Activated T-cell treated with anti-CD3 and anti-CD28 coated beads, Interleukin-2, amount 50 U/mL, for 24 hours (primary cell): ENCODE measurements at regions not wholly inside any gene's neighbourhood (a gene's known extent, or its start where the extent isn't known, plus 50 kb on each side); places are given as distances from the start of the nearest gene placed in this dataset.
"Not testable (repeated sequence)": the region's sequence is repeated elsewhere in the genome, so short reads cannot be mapped to it uniquely, and the experiment has no call there.

Experiments
- DNase-seq: peaks from one replicate; pipeline ENCODE4 v3.0.0-alpha.2; 2020
- H3K27ac Mint-ChIP-seq: 2 replicates; pipeline ENCODE4 v1.8.0; 2020; ENCODE audit warnings: mild to moderate bottlenecking, mixed read lengths
- H3K27me3 Mint-ChIP-seq: 2 replicates; pipeline ENCODE4 v1.8.0; 2020; ENCODE audit warnings: mixed read lengths
- H3K36me3 Mint-ChIP-seq: 2 replicates; pipeline ENCODE4 v1.8.0; 2020; ENCODE audit warnings: low read depth, mixed read lengths
- H3K4me1 Mint-ChIP-seq: 2 replicates; pipeline ENCODE4 v1.8.0; 2020; ENCODE audit warnings: low read depth, mixed read lengths
- H3K4me3 Mint-ChIP-seq: 2 replicates; pipeline ENCODE4 v1.8.0; 2020; ENCODE audit warnings: mild to moderate bottlenecking, moderate library complexity, mixed read lengths
- H3K9me3 Mint-ChIP-seq: 2 replicates; pipeline ENCODE4 v1.8.0; 2020; ENCODE audit warnings: mixed read lengths

DNA sequence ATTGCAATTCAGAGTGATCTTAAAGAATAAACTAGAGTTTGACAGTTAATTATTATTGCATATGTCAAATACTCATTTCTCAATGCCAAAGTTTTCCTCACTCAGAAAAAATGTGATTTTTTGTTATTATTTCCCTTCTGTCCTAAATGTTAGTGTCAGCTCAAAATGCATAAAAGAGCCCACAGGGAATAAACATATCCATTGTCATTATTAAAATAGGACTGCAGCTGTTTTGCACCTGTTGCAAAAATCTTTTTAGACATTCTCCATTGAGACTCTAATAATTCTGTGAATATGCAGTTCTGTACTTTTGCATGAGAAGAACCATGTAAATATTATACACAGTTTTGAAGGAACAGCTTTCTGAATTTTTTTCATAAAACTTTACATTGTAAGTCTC, 540.0 kb upstream of the SLC39A10 start:
- Mint-ChIP-seq H3K4me3 (no peak overlapping the region), H3K9me3 (peaks cover 2% of the 10 kb centered on the region), H3K27ac (no peak overlapping the region), H3K27me3 (no peaks in the 10 kb centered on the region), H3K36me3 (no peaks in the 10 kb centered on the region), H3K4me1 (no peaks in the 10 kb centered on the region)
- DNase-seq, result no peak

DNA sequence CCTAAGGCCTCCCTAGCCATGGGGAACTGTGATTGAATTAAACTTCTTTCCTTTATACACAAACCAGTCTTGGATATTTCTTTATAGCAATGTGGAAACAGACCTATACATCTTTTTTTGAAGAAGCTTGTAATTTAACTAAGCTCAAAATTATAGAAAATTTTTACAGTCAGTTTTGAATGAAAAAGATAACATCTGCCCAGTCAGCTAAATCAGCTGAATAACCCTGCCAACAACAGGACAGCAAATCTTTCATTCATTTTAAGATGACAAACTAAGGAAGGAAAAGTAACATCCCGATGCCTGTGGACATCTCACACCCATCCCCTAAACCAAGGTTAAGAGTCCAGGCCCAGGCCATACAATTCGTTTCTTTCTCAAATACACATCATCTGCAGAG, 541.3 kb upstream of the SLC39A10 start:
- no peaks in the 10 kb centered on the region for H3K4me1 Mint-ChIP-seq
- H3K9me3 Mint-ChIP-seq, result peaks cover 2% of the 10 kb centered on the region
- H3K4me3 Mint-ChIP-seq, result no peak overlapping the region
- no peak for DNase-seq
- H3K27me3 Mint-ChIP-seq, result no peaks in the 10 kb centered on the region
- H3K36me3 Mint-ChIP-seq, result no peaks in the 10 kb centered on the region
- H3K27ac Mint-ChIP-seq, result no peak overlapping the region

- Mint-ChIP-seq H3K27ac (no peak overlapping the region), H3K9me3 (peaks cover 2% of the 10 kb centered on the region), H3K36me3 (no peaks in the 10 kb centered on the region), H3K27me3 (peaks cover 3% of the 10 kb centered on the region), H3K4me1 (no peaks in the 10 kb centered on the region), H3K4me3 (no peak overlapping the region)
- DNase-seq, result no peak
Measured at GRCh38 chr2:195108182-195108581, 548.8 kb upstream of the SLC39A10 start.

DNA sequence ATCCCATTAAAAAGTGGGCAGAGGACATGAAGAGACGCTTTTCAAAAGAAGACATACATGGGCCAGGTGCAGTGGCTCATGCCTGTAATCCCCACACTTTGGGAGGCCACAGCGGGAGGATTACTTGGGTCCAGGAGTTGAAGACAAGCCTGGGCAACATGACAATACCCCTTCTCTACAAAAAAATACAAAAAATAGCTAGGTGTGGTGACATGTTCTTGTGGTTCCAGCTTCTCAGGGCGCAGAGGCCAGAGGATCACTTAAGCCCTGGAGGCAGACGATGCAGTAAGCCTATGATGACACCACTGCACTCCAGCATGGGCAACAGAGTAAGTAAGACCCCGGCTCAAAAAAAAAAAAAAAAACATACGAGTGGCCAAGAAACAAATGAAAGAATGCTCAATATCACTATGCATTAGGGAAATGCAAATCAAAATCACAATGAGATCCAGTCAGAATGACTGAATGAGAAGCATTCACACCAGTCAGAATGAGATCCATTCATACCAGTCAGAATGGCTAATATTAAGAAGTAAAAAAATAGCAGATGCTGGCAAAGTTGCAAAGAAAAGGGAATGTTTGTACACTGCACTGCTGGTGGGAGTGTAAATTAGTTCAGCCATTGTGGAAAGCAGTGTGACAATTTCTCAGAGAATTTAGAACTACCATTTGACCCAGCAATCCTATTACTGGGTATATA, 550.2 kb upstream of the SLC39A10 start:
- H3K4me3 Mint-ChIP-seq, result no peak overlapping the region
- H3K4me1 Mint-ChIP-seq, result no peaks in the 10 kb centered on the region
- no peak overlapping the region for H3K27ac Mint-ChIP-seq
- H3K27me3 Mint-ChIP-seq, result peaks cover 3% of the 10 kb centered on the region
- DNase-seq, result no peak
- H3K36me3 Mint-ChIP-seq, result no peaks in the 10 kb centered on the region
- H3K9me3 Mint-ChIP-seq, result no peaks in the 10 kb centered on the region

DNA sequence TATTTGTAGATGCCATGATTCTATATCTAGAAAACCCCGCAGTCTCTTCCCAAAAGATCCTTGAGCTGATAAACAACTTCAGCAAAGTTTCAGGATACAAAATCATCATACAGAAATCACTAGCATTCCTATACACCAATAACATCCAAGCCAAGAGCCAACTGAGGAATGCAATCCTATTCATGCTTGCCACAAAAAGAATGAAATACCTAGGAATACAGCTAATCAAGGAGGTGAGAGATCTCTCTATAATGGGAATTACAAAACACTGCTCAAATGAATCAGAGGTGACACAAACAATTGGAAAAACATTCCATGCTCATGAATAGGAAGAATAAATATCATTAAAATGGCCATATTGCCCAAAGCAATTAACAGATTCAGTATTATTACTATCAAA, 551.4 kb upstream of the SLC39A10 start:
- Mint-ChIP-seq H3K27ac (no peak overlapping the region), H3K4me1 (no peaks in the 10 kb centered on the region), H3K27me3 (peaks cover 3% of the 10 kb centered on the region), H3K9me3 (no peaks in the 10 kb centered on the region), H3K36me3 (no peaks in the 10 kb centered on the region), H3K4me3 (no peak overlapping the region)
- DNase-seq, result no peak

- H3K27me3 Mint-ChIP-seq, result peaks cover 3% of the 10 kb centered on the region
- H3K36me3 Mint-ChIP-seq, result no peaks in the 10 kb centered on the region
- H3K27ac Mint-ChIP-seq, result no peak overlapping the region
- H3K4me1 Mint-ChIP-seq, result peaks cover 9% of the 10 kb centered on the region
- no peak overlapping the region for H3K4me3 Mint-ChIP-seq
- no peak for DNase-seq
- no peaks in the 10 kb centered on the region for H3K9me3 Mint-ChIP-seq
Measured at GRCh38 chr2:195094330-195094729, 562.7 kb upstream of the SLC39A10 start.

GRCh38 chr2:195092341-195092740, 564.7 kb upstream of the SLC39A10 start:
- Mint-ChIP-seq H3K27ac (no peak overlapping the region), H3K9me3 (no peaks in the 10 kb centered on the region), H3K4me3 (no peak overlapping the region), H3K27me3 (peaks cover 6% of the 10 kb centered on the region), H3K36me3 (no peaks in the 10 kb centered on the region), H3K4me1 (peaks cover 9% of the 10 kb centered on the region)
- no peak for DNase-seq

- not testable (repeated sequence) for H3K4me3 Mint-ChIP-seq, DNase-seq, H3K27ac Mint-ChIP-seq, H3K36me3 Mint-ChIP-seq, H3K9me3 Mint-ChIP-seq, H3K4me1 Mint-ChIP-seq
- peaks cover 21% of the 10 kb centered on the region for H3K27me3 Mint-ChIP-seq
Measured at GRCh38 chr2:195072806-195073205, 584.2 kb upstream of the SLC39A10 start.

DNA sequence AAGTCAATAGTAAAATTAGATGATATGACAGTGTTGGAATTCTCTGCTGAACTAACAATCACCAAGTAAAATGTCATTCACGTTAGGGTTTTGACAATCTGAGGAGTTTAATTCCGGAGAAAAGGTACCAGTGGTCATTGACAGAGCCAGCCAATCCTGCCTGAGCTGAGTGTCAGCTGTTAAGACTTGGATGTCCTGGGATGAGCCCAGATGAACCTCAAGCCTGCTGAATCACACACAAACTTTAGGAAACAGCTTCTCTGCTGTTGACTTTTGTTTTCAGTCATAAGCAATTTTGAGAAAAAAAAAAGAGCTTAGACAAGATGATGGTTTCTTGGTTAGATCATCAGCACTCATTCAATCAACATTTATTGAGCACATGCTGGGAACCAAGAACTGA, 600.0 kb upstream of the SLC39A10 start:
- DNase-seq, result no peak
- no peaks in the 10 kb centered on the region for H3K4me1 Mint-ChIP-seq
- H3K9me3 Mint-ChIP-seq, result no peaks in the 10 kb centered on the region
- H3K27ac Mint-ChIP-seq, result no peak overlapping the region
- no peaks in the 10 kb centered on the region for H3K27me3 Mint-ChIP-seq
- no peak overlapping the region for H3K4me3 Mint-ChIP-seq
- no peaks in the 10 kb centered on the region for H3K36me3 Mint-ChIP-seq

DNA sequence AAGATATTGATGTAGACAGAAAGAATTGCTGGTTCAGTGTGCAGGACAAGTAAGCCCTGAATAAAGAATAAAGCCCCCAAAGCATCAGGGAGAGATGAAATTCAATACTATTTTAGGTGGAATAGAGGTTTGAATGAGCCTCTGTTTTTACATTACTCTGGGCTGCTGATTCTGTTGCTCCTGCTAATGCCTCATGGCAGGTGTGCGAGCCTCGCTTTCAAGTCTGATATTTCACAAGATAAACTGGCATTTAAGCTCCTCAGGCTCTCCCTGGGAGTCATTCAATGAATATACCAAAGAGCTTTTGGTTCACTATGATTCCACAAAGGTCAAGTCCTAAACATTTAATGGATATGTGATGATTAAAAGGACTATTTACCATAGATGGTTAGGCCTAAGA, 601.0 kb upstream of the SLC39A10 start:
- DNase-seq, result no peak
- no peaks in the 10 kb centered on the region for H3K36me3 Mint-ChIP-seq
- no peaks in the 10 kb centered on the region for H3K4me1 Mint-ChIP-seq
- H3K4me3 Mint-ChIP-seq, result no peak overlapping the region
- H3K27me3 Mint-ChIP-seq, result no peaks in the 10 kb centered on the region
- no peaks in the 10 kb centered on the region for H3K9me3 Mint-ChIP-seq
- no peak overlapping the region for H3K27ac Mint-ChIP-seq

DNA sequence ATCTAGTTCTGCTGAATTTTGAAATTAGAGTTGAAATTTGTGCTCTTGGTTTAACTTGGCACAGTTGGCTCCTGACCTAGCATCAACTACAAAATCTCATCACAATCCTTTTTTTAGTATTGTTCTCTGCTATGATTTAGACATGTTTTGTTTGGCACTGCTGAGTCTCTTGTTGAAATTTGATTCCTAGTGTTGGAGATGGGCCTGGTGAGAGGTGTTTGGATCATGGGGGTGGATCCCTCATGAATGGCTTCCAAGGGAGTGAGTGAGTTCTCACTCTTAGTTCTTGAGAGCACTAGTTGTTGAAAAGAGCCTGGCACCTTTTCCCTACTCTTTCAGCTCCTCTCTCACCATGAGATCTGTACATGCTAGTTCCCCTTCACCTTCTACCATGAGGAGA, 605.6 kb upstream of the SLC39A10 start:
- no peaks in the 10 kb centered on the region for H3K27me3 Mint-ChIP-seq

GRCh38 chr2:195049372-195050031, 607.5 kb upstream of the SLC39A10 start:
- peaks cover 8% of the 10 kb centered on the region for H3K4me1 Mint-ChIP-seq
- H3K27me3 Mint-ChIP-seq, result peaks cover under 1% of the 10 kb centered on the region
- DNase-seq, result no peak
- H3K9me3 Mint-ChIP-seq, result no peaks in the 10 kb centered on the region
- H3K27ac Mint-ChIP-seq, result no peak overlapping the region
- no peaks in the 10 kb centered on the region for H3K36me3 Mint-ChIP-seq
- no peak overlapping the region for H3K4me3 Mint-ChIP-seq

More for the DNA sequence above, 605.6 kb upstream of the SLC39A10 start:
- Mint-ChIP-seq H3K27ac (no peak overlapping the region), H3K4me3 (no peak overlapping the region), H3K9me3 (no peaks in the 10 kb centered on the region), H3K4me1 (peaks cover 8% of the 10 kb centered on the region), H3K36me3 (no peaks in the 10 kb centered on the region)
- DNase-seq, result no peak

GRCh38 chr2:195047955-195048354, 609.1 kb upstream of the SLC39A10 start:
- Mint-ChIP-seq H3K4me1 (peaks cover 8% of the 10 kb centered on the region), H3K27ac (no peak overlapping the region), H3K4me3 (no peak overlapping the region), H3K27me3 (peaks cover 3% of the 10 kb centered on the region), H3K36me3 (no peaks in the 10 kb centered on the region), H3K9me3 (no peaks in the 10 kb centered on the region)
- no peak for DNase-seq

DNA sequence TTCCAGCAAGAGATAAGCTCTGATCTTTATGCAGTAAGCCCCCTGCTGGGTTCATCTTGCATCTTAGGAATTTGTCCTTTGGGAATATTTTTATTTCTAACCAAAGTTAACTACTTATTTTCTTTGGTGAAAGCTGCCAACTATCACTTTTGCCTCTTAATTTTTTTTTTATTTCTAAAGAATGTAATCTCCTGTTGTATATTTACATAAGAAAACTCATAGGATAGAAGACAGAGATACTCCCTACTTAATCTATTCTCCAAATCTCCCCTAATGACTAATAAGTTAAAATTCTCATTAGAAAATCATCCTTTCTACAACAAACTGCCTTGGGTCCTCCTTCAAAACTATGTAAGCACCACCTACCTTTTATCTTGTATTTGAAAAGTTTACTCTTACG, 612.2 kb upstream of the SLC39A10 start:
- Mint-ChIP-seq H3K36me3 (no peaks in the 10 kb centered on the region), H3K27ac (no peak overlapping the region), H3K4me3 (no peak overlapping the region), H3K9me3 (no peaks in the 10 kb centered on the region), H3K4me1 (peaks cover 4% of the 10 kb centered on the region), H3K27me3 (peaks cover 3% of the 10 kb centered on the region)
- no peak for DNase-seq

- Mint-ChIP-seq H3K36me3 (no peaks in the 10 kb centered on the region), H3K4me3 (no peak overlapping the region)
Measured at GRCh38 chr2:195038153-195038552, 618.9 kb upstream of the SLC39A10 start.

More at GRCh38 chr2:195038153-195038552, 618.9 kb upstream of the SLC39A10 start:
- Mint-ChIP-seq H3K9me3 (no peaks in the 10 kb centered on the region), H3K27ac (no peak overlapping the region), H3K4me1 (no peaks in the 10 kb centered on the region), H3K27me3 (no peaks in the 10 kb centered on the region)
- no peak for DNase-seq
